ENCODE measurements at regions not wholly inside any gene's neighbourhood (a gene's known extent, or its start where the extent isn't known, plus 50 kb on each side); places are given as distances from the start of the nearest gene placed in this dataset.

- TF ChIP-seq CTCF (conservative IDR thresholded peaks at IDR 0.05; ENCODE audit: low read depth, low read length), result no peak
- TF ChIP-seq EZH2 (IDR thresholded peaks at IDR 0.05; ENCODE audit: borderline replicate concordance, low read depth, low read length, poor library complexity, severe bottlenecking), result no peak
Measured at GRCh38 chr18:30211112-30211511, 831.4 kb downstream of the DSC3 start.

All from A673 (cell line).